ENCODE measurements at regions not wholly inside any gene's neighbourhood (a gene's known extent, or its start where the extent isn't known, plus 50 kb on each side); places are given as distances from the start of the nearest gene placed in this dataset.

GRCh38 chr9:92176068-92176799 lies 61.0 kb upstream of the SPTLC1 start:
- Histone ChIP-seq H3K27ac (ENCODE audit: low read length) (no peak overlapping the region), H3K4me3 (ENCODE audit: low read length) (no peak overlapping the region), H3K4me1 (ENCODE audit: low read length) (no peaks in the 10 kb centered on the region), H3K4me2 (ENCODE audit: low read depth, low read length) (no peak overlapping the region), H3F3A (ENCODE audit: insufficient read depth, low read length) (no peaks in the 10 kb centered on the region), H3K27me3 (replicated peaks; ENCODE audit: insufficient read depth, low read length) (no peaks in the 10 kb centered on the region), H4K20me1 (ENCODE audit: insufficient read depth, low read length) (no peaks in the 10 kb centered on the region), H3K79me2 (ENCODE audit: low read length) (no peaks in the 10 kb centered on the region), H2AFZ (ENCODE audit: low read length) (no peak overlapping the region), H3K36me3 (replicated peaks; ENCODE audit: insufficient read depth, low read length) (no peaks in the 10 kb centered on the region), H3K9me2 (replicated peaks; ENCODE audit: insufficient read depth, low read length) (no peaks in the 10 kb centered on the region), H3K9ac (ENCODE audit: low read length) (no peak overlapping the region), H3K9me3 (replicated peaks; ENCODE audit: insufficient read depth, low read length) (no peaks in the 10 kb centered on the region)
- TF ChIP-seq EZH2phosphoT487 (IDR thresholded peaks at IDR 0.05; ENCODE audit: low read length) (no peak), EZH2 (optimal IDR thresholded peaks at IDR 0.05; ENCODE audit: low read depth, low read length) (no peak)
- no peak for DNase-seq

- DNase-seq, result no peak
- TF ChIP-seq EZH2 (optimal IDR thresholded peaks at IDR 0.05; ENCODE audit: low read depth, low read length) (no peak), EZH2phosphoT487 (IDR thresholded peaks at IDR 0.05; ENCODE audit: low read length) (no peak)
- TF ChIP-seq, protein P1, sequence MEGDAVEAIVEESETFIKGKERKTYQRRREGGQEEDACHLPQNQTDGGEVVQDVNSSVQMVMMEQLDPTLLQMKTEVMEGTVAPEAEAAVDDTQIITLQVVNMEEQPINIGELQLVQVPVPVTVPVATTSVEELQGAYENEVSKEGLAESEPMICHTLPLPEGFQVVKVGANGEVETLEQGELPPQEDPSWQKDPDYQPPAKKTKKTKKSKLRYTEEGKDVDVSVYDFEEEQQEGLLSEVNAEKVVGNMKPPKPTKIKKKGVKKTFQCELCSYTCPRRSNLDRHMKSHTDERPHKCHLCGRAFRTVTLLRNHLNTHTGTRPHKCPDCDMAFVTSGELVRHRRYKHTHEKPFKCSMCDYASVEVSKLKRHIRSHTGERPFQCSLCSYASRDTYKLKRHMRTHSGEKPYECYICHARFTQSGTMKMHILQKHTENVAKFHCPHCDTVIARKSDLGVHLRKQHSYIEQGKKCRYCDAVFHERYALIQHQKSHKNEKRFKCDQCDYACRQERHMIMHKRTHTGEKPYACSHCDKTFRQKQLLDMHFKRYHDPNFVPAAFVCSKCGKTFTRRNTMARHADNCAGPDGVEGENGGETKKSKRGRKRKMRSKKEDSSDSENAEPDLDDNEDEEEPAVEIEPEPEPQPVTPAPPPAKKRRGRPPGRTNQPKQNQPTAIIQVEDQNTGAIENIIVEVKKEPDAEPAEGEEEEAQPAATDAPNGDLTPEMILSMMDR (IDR thresholded peaks at IDR 0.05; ENCODE audit: low read length), result no peak
- H3K4me1 ChIP-seq (ENCODE audit: low read length), result no peaks in the 10 kb centered on the region
- no peaks in the 10 kb centered on the region for H3K9me2 ChIP-seq (replicated peaks; ENCODE audit: insufficient read depth, low read length)
- no peaks in the 10 kb centered on the region for H4K20me1 ChIP-seq (ENCODE audit: insufficient read depth, low read length)
- no peak overlapping the region for H3K9ac ChIP-seq (ENCODE audit: low read length)
- no peaks in the 10 kb centered on the region for H3K36me3 ChIP-seq (replicated peaks; ENCODE audit: insufficient read depth, low read length)
- no peak overlapping the region for H2AFZ ChIP-seq (ENCODE audit: low read length)
- H3K4me3 ChIP-seq (ENCODE audit: low read length), result no peak overlapping the region
- no peaks in the 10 kb centered on the region for H3K9me3 ChIP-seq (replicated peaks; ENCODE audit: insufficient read depth, low read length)
- no peak overlapping the region for H3K4me2 ChIP-seq (ENCODE audit: low read depth, low read length)
- no peak overlapping the region for H3K27ac ChIP-seq (ENCODE audit: low read length)
- no peaks in the 10 kb centered on the region for H3K27me3 ChIP-seq (replicated peaks; ENCODE audit: insufficient read depth, low read length)
- no peaks in the 10 kb centered on the region for H3K79me2 ChIP-seq (ENCODE audit: low read length)
- no peaks in the 10 kb centered on the region for H3F3A ChIP-seq (ENCODE audit: insufficient read depth, low read length)
These were observed 60.2 kb upstream of the SPTLC1 start for GRCh38 chr9:92175441-92175840.

- no peaks in the 10 kb centered on the region for H3F3A ChIP-seq (ENCODE audit: insufficient read depth, low read length)
- no peak overlapping the region for H3K4me2 ChIP-seq (ENCODE audit: low read depth, low read length)
- no peak overlapping the region for H3K4me3 ChIP-seq (ENCODE audit: low read length)
- DNase-seq, result no peak
- no peaks in the 10 kb centered on the region for H3K36me3 ChIP-seq (replicated peaks; ENCODE audit: insufficient read depth, low read length)
- no peaks in the 10 kb centered on the region for H3K9me3 ChIP-seq (replicated peaks; ENCODE audit: insufficient read depth, low read length)
- H3K27ac ChIP-seq (ENCODE audit: low read length), result no peak overlapping the region
- no peaks in the 10 kb centered on the region for H3K9me2 ChIP-seq (replicated peaks; ENCODE audit: insufficient read depth, low read length)
- H3K4me1 ChIP-seq (ENCODE audit: low read length), result no peaks in the 10 kb centered on the region
- H2AFZ ChIP-seq (ENCODE audit: low read length), result no peak overlapping the region
- H3K27me3 ChIP-seq (replicated peaks; ENCODE audit: insufficient read depth, low read length), result no peaks in the 10 kb centered on the region
- no peak overlapping the region for H3K9ac ChIP-seq (ENCODE audit: low read length)
- TF ChIP-seq EZH2phosphoT487 (IDR thresholded peaks at IDR 0.05; ENCODE audit: low read length) (no peak), EZH2 (optimal IDR thresholded peaks at IDR 0.05; ENCODE audit: low read depth, low read length) (no peak)
- TF ChIP-seq, protein P1 (IDR thresholded peaks at IDR 0.05; ENCODE audit: low read length), result no peak
- no peaks in the 10 kb centered on the region for H3K79me2 ChIP-seq (ENCODE audit: low read length)
- no peaks in the 10 kb centered on the region for H4K20me1 ChIP-seq (ENCODE audit: insufficient read depth, low read length)
These were observed 58.1 kb upstream of the SPTLC1 start for GRCh38 chr9:92173318-92173717.

DNA sequence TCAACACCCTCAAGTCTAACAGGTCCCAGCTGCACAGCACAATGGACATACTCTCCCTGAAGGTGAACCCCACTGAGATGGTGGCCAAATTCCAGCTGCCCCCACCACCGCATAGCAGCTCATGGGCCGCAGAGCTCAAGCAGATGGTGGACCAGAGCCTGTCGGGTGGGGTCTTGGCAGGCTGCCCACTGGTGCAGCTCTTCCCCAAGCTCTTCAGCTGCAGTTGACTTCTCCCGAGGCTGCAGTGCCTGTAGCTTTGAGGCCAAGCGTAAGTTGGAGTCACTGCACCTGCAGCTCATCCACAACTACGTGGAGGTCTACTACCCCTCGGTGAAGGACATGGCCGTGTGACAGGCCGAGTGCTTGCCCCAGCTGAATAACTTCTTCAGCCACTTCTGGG lies 56.6 kb upstream of the SPTLC1 start:
- no peaks in the 10 kb centered on the region for H3K9me2 ChIP-seq (replicated peaks; ENCODE audit: insufficient read depth, low read length)
- H3K4me2 ChIP-seq (ENCODE audit: low read depth, low read length), result no peak overlapping the region
- no peak overlapping the region for H2AFZ ChIP-seq (ENCODE audit: low read length)
- no peaks in the 10 kb centered on the region for H4K20me1 ChIP-seq (ENCODE audit: insufficient read depth, low read length)
- TF ChIP-seq, protein P1 (IDR thresholded peaks at IDR 0.05; ENCODE audit: low read length), result no peak
- TF ChIP-seq EZH2phosphoT487 (IDR thresholded peaks at IDR 0.05; ENCODE audit: low read length), result no peak
- TF ChIP-seq EZH2 (optimal IDR thresholded peaks at IDR 0.05; ENCODE audit: low read depth, low read length), result no peak
- no peak overlapping the region for H3K4me3 ChIP-seq (ENCODE audit: low read length)
- H3K27ac ChIP-seq (ENCODE audit: low read length), result no peak overlapping the region
- no peaks in the 10 kb centered on the region for H3F3A ChIP-seq (ENCODE audit: insufficient read depth, low read length)
- H3K79me2 ChIP-seq (ENCODE audit: low read length), result no peaks in the 10 kb centered on the region
- no peak for DNase-seq
- H3K9me3 ChIP-seq (replicated peaks; ENCODE audit: insufficient read depth, low read length), result no peaks in the 10 kb centered on the region
- H3K9ac ChIP-seq (ENCODE audit: low read length), result no peak overlapping the region
- H3K4me1 ChIP-seq (ENCODE audit: low read length), result no peaks in the 10 kb centered on the region
- no peaks in the 10 kb centered on the region for H3K36me3 ChIP-seq (replicated peaks; ENCODE audit: insufficient read depth, low read length)
- H3K27me3 ChIP-seq (replicated peaks; ENCODE audit: insufficient read depth, low read length), result no peaks in the 10 kb centered on the region
